GM19025 (cell line): ENCODE measurements at regions not wholly inside any gene's neighbourhood (a gene's known extent, or its start where the extent isn't known, plus 50 kb on each side); places are given as distances from the start of the nearest gene placed in this dataset.

Experiments used
- ATAC-seq: cut with Tn5 transposase; IDR thresholded peaks from one replicate; pipeline ENCODE4 v1.9.1; 2021; ENCODE audit warnings: mild to moderate bottlenecking, low read depth, moderate library complexity; ENCODE audit not compliant: unreplicated experiment

GRCh38 chr17:77579131-77579530 is 379.4 kb upstream of the TNRC6C start:
- no peak for ATAC-seq

- ATAC-seq = no peak
These were observed 378.8 kb upstream of the TNRC6C start for GRCh38 chr17:77579682-77580081.

GRCh38 chr17:77580531-77581270 is 377.8 kb upstream of the TNRC6C start:
- no peak for ATAC-seq

GRCh38 chr17:77581480-77581879 is 377.0 kb upstream of the TNRC6C start:
- no peak for ATAC-seq

GRCh38 chr17:77585142-77585860 is 373.2 kb upstream of the TNRC6C start:
- no peak for ATAC-seq

GRCh38 chr17:77590951-77591735 is 367.4 kb upstream of the TNRC6C start:
- ATAC-seq = no peak

- ATAC-seq = no peak
These were observed 366.2 kb upstream of the TNRC6C start for GRCh38 chr17:77592106-77592865.

- ATAC-seq = no peak
These were observed 365.4 kb upstream of the TNRC6C start for GRCh38 chr17:77593081-77593480.

- ATAC-seq = no peak
These were observed 363.9 kb upstream of the TNRC6C start for GRCh38 chr17:77594416-77595209.

GRCh38 chr17:77596491-77597417 is 361.7 kb upstream of the TNRC6C start:
- ATAC-seq = no peak

- ATAC-seq = no peak
These were observed 360.9 kb upstream of the TNRC6C start for GRCh38 chr17:77597418-77598240.

- ATAC-seq = no peak
These were observed 360.3 kb upstream of the TNRC6C start for GRCh38 chr17:77598241-77598620.

- ATAC-seq = no peak
These were observed 358.8 kb upstream of the TNRC6C start for GRCh38 chr17:77599699-77600098.

- no peak for ATAC-seq
These were observed 358.2 kb upstream of the TNRC6C start for GRCh38 chr17:77600346-77600745.

GRCh38 chr17:77601054-77601979 is 357.2 kb upstream of the TNRC6C start:
- no peak for ATAC-seq

GRCh38 chr17:77602062-77602746 is 356.3 kb upstream of the TNRC6C start:
- ATAC-seq = no peak
